ENCODE measurements at regions not wholly inside any gene's neighbourhood (a gene's known extent, or its start where the extent isn't known, plus 50 kb on each side); places are given as distances from the start of the nearest gene placed in this dataset.

DNA sequence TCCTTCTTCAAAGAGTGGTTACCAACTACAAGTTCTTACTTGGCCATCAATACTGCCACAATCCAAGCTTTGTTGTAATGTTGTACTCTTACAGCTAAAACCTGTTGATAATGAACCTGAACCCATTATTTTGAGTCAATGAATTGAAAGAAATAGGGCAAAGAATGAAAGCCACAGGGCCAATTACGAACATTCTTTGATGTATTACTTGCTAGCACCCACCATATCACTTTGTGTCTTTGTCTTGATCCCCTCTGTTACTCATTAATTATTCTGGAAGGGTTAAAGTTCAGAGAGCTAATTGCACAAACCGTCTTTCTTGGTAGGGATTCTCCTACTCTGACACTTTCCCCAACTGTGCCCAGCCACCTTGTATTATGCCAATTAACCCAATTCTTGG lies 53.2 kb upstream of the TFEC start:
- Histone ChIP-seq H3K4me1 (no peaks in the 10 kb centered on the region), H3K27me3 (ENCODE audit: low read depth) (no peaks in the 10 kb centered on the region), H3K9me3 (no peaks in the 10 kb centered on the region), H3K27ac (no peak overlapping the region), H3K36me3 (no peaks in the 10 kb centered on the region), H3K4me3 (no peak overlapping the region)
- ATAC-seq (no peak), DNase-seq (no peak)
- TF ChIP-seq, protein P1, sequence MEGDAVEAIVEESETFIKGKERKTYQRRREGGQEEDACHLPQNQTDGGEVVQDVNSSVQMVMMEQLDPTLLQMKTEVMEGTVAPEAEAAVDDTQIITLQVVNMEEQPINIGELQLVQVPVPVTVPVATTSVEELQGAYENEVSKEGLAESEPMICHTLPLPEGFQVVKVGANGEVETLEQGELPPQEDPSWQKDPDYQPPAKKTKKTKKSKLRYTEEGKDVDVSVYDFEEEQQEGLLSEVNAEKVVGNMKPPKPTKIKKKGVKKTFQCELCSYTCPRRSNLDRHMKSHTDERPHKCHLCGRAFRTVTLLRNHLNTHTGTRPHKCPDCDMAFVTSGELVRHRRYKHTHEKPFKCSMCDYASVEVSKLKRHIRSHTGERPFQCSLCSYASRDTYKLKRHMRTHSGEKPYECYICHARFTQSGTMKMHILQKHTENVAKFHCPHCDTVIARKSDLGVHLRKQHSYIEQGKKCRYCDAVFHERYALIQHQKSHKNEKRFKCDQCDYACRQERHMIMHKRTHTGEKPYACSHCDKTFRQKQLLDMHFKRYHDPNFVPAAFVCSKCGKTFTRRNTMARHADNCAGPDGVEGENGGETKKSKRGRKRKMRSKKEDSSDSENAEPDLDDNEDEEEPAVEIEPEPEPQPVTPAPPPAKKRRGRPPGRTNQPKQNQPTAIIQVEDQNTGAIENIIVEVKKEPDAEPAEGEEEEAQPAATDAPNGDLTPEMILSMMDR (IDR thresholded peaks at IDR 0.05) = no peak
- intact Hi-C loops (cut with DNase I) = no loop called here

DNA sequence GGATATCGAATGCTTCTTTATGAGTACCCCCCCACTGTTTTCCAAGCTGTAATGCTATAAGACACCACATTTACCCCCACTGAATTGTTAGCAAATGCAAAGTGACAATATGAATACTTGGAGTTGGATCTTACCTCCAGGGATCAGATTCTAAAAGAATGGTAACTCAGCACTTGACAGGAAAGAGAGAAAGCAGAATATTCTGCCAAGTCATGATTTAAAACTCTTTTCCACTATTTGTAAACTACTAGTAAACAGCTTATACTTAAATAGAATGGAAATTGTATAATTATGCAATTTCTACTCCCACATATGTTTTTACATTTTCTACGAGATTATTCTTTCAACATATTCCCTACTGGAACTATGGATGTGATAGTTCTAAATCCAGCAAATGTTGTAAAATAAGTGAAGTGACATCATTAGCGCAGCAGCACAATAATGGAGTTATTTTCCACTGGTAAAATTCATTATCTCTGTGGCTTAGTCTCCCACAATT lies 56.0 kb upstream of the TFEC start:
- intact Hi-C loops (cut with DNase I) = no loop called here
- Histone ChIP-seq H3K9me3 (no peaks in the 10 kb centered on the region), H3K4me1 (no peaks in the 10 kb centered on the region), H3K4me3 (no peak overlapping the region), H3K36me3 (no peaks in the 10 kb centered on the region), H3K27me3 (ENCODE audit: low read depth) (no peaks in the 10 kb centered on the region), H3K27ac (no peak overlapping the region)
- ATAC-seq (no peak), DNase-seq (no peak)
- TF ChIP-seq, protein P1 (IDR thresholded peaks at IDR 0.05) = no peak

DNA sequence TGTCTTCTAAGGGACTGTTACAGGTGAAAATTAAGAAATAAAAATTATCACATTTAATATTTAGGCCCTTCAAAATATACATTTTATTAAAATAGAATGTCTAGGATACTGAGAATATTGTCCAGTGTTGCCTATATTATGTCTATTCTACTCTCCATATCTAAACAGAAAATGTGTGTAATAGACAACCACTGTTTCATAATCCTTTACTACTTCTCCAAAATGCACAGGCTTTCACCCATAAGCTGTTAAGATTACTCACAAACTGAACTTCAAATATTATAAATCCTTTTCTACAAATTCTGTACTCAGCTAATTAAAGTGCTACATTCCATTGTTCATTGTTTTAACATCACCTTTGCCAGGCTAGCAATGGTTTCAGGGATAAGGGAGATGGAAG lies 56.7 kb upstream of the TFEC start:
- H3K36me3 ChIP-seq = no peaks in the 10 kb centered on the region
- ATAC-seq = no peak

DNA sequence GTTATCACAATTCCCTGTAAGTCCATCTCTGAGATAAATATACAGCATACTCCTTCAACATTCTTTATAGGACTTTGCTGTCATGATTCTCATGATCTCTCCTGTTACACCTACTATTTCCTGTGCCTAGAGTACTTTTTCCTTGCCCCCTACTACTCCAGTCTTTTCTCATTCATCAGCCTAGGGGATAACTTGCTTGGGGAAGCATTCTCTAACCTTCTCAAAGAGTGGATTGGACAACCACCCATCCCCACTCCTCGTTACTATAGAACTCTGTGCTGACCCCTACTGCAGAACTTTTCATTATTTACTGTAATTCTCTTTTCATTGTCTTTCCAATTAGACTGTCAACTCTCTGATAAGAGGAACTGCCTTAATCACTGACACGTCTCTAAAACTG lies 57.4 kb upstream of the TFEC start:
- Histone ChIP-seq H3K4me3 (no peak overlapping the region), H3K4me1 (no peaks in the 10 kb centered on the region), H3K27ac (no peak overlapping the region), H3K36me3 (no peaks in the 10 kb centered on the region), H3K9me3 (no peaks in the 10 kb centered on the region), H3K27me3 (ENCODE audit: low read depth) (no peaks in the 10 kb centered on the region)
- TF ChIP-seq, protein P1 (IDR thresholded peaks at IDR 0.05) = no peak
- DNase-seq = no peak
- intact Hi-C loops (cut with DNase I) = no loop called here
- no peak for ATAC-seq

More for the DNA sequence above, 56.7 kb upstream of the TFEC start:
- no peak for DNase-seq
- no peak overlapping the region for H3K27ac ChIP-seq
- H3K4me1 ChIP-seq = no peaks in the 10 kb centered on the region
- no peaks in the 10 kb centered on the region for H3K27me3 ChIP-seq (ENCODE audit: low read depth)
- H3K4me3 ChIP-seq = no peak overlapping the region
- H3K9me3 ChIP-seq = no peaks in the 10 kb centered on the region
- TF ChIP-seq, protein P1 (IDR thresholded peaks at IDR 0.05) = no peak
- intact Hi-C loops (cut with DNase I) = no loop called here

DNA sequence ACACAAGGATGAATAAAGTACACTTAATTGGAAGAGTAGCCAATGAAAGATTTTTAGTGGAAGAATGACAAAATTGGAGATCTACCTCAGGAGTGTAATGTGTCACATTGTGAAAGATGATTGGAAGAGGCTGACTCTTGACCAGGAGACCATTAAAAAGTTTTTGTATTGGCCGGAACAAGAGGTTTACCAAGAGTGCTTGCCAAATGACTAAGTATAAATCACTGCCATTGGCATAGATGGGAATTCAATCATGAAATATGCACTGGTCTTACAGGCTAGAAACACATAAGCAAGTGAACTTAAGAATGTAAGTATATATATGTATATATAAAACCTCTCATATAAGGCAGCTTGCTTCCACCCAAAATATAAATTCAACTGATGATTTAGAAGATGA lies 58.7 kb upstream of the TFEC start:
- Histone ChIP-seq H3K9me3 (no peaks in the 10 kb centered on the region), H3K27me3 (ENCODE audit: low read depth) (no peaks in the 10 kb centered on the region), H3K36me3 (no peaks in the 10 kb centered on the region), H3K4me3 (no peak overlapping the region), H3K27ac (no peak overlapping the region), H3K4me1 (no peaks in the 10 kb centered on the region)
- no peak for ATAC-seq
- TF ChIP-seq, protein P1 (IDR thresholded peaks at IDR 0.05) = no peak
- intact Hi-C loops (cut with DNase I) = no loop called here
- no peak for DNase-seq

All from lower lobe of right lung (tissue), 2 donors.